HG02981 (cell line): ENCODE measurements at regions not wholly inside any gene's neighbourhood (a gene's known extent, or its start where the extent isn't known, plus 50 kb on each side); places are given as distances from the start of the nearest gene placed in this dataset.

Source experiments
- ATAC-seq: cut with Tn5 transposase; IDR thresholded peaks from one replicate; pipeline ENCODE4 v1.9.1; 2021; ENCODE audit warnings: mild to moderate bottlenecking, moderate library complexity; ENCODE audit not compliant: unreplicated experiment

GRCh38 chr2:9681427-9681817, 50.6 kb upstream of the YWHAQ start:
- ATAC-seq: no peak

DNA sequence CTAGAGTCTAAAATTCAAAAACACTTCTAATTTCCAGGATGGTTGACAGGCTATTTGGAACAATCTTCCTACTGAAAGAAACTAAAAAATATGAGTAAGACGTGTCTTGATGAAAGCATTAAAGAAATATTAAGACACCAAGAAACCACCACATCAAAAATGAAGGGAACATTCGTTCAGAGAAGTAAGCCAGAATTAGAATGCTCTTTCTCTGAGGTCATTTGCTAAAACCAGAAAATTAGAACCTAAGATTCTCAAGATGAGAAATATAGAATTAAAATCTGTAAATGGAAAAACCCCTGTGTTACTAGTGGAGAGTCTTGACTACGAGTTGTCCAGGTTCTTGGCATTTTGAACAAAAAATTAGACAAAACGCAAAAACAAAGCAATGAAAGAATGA, 54.8 kb upstream of the YWHAQ start:
- no peak for ATAC-seq

DNA sequence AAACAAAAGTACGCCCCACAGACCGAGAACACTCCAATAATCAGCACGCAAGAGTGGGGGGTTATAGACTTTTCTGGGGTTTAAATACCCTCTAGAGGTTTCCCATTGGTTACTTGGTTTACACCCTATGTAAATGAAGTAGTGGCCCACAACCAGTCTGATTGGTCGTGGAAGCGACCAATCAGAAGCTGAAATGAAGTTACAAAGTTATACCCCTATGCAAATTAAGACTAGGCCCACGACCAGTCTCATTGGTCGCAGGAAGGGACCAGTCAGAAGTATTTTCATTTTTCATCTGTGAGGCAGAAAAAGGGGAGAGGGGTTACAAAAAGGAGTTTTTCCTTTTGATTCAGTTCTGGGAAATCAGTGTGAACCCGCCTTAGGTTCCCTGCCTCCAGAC, 55.3 kb upstream of the YWHAQ start:
- ATAC-seq: no peak

DNA sequence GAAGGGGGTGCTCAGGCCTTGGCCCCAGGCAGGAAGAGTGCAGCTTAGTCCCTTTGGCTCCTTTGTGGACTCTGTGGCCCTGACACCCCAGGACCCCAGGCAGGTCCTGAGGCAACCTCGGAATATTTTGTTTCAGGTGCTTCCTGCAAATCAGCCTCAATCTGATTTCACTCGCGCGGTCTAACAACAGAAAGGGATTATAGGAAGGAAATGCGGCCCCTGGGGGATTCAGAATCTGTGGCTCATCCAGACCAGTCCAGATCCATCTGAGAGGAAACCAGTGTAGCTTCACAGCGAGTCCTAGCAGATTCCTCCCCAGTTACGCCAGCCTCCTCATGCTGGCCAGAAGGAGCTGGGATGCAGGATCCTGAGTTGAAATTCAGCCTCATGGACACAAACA, 59.5 kb upstream of the YWHAQ start:
- no peak for ATAC-seq

DNA sequence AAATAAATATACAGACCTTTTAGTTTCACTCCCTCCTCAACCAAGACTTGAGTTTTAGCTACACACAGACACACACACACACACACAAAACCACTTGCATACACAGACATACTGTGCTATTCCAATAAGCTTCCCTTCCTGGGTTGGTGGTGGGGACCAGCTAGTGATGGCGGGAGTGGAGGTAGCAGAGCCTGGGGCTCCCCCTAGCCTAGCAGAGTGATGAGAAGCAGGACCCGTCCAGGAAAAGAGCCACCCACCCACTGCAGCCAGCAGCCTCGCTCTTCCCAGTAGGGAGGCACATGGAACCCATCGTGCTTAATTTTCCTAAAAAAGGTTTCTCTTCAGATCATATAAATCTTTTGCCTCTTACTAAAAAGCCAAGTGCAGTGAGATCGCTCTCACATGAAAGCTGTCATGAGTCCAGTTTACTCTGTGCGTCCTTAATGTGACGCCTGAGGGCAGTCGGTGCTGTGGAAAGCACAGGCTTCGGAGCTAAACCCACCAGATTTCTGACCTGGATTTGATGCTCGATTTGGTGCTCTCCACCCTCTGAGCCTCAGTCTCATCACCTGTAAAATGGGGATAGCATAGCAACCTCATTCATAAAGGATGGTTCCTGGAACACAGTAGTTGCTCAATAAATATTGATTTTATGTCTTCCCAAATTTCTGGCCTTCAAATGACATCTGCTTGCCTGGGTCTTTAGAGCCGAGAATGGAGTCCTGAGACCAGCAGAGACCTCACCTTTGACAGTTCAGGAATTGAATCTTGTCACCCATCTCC, 60.1 kb upstream of the YWHAQ start:
- ATAC-seq: no peak

DNA sequence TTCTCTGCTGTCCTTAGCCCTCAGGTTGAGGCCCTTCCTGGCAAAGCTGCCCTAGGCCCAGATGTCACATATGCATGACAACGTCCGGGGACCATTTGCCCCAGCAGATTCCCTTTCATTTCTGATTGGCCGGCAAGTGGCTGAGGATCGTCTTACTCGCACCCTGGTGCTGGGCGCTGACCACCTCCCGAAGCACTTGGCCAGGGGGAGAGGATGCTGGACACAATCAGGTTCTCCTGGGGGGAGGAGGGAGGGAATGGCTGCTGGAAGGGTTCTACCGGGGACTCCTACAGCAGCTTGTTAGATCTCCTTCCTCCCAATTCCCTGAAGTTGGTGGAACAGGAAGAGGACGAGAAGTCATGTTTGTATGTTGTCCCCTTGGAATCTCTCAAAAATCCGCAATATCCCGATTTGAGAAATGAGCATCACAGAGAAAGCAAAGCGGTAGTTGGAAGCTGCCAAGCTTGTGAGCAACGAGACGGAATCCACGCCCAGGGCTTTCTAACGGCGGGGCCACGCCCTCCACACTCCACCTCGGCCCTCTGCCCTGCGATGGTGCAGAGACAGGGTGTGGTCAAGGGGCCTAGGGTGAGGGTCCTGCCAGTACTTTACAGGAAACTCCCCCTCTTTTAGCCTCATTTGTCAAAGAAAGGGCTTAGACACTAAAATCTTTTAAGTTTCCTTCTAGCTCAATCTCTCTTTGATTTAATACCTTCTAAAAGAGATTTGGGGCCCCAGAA, 61.8 kb upstream of the YWHAQ start:
- ATAC-seq: no peak

GRCh38 chr2:9693196-9693491, 62.3 kb upstream of the YWHAQ start:
- no peak for ATAC-seq

DNA sequence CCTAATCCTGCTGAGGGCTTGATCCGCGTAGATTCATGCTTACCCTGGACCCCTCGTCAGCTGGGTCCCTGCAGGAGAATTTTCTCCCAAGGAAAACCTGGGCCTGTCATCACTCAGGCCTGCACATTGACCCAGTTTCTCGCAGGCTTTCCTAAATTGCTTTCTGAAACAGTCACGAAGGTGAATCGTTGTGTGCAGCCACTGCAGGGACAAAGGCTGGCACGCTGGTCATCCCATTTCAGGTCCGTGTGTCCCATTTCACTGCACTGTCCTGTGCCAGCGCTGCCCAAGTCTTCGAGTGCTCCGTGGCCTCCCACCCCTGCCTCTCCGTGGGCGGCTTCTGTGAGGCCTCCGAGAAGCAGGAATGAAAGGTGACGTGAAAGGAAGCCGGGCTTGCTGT, 62.8 kb upstream of the YWHAQ start:
- ATAC-seq: no peak

GRCh38 chr2:9694661-9695234, 64.0 kb upstream of the YWHAQ start:
- ATAC-seq: no peak

DNA sequence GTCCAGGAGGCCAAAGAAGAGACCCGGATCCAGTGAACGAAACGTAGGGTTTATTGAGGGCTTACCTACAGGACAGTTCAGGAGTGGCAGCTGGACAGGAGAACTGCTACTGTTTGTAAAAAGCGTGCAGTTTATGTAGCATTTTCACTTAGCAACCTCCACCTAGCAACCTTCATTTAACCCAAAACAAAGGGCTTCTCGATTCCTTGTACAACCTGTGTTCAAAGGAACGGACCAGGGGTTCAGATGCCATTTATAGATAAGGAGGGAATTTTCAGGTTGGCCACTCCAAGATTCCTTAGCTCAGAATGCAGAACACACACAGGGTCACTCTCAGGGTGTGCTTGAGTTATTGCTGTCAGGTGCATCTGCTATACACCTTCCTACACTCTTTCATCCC, 65.1 kb upstream of the YWHAQ start:
- ATAC-seq: no peak

DNA sequence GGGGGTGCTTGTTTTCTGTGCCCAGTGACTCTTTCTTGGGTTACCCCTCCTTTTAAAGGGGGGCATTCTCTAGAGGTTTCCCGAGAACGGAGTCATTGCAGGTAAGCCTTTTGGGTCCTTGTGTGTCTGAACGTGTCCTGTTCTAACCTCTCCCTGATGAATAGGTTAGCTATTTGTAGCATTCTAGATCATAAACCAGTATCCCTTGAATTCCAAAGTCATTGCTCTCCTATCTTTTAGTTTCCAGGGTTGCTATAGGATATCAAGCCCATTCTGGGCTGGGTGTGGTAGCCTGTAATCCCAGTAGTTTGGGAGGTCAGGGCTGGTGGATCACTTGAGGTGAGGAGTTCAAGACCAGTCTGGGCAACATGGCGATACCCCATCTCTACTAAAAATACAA, 65.9 kb upstream of the YWHAQ start:
- no peak for ATAC-seq

DNA sequence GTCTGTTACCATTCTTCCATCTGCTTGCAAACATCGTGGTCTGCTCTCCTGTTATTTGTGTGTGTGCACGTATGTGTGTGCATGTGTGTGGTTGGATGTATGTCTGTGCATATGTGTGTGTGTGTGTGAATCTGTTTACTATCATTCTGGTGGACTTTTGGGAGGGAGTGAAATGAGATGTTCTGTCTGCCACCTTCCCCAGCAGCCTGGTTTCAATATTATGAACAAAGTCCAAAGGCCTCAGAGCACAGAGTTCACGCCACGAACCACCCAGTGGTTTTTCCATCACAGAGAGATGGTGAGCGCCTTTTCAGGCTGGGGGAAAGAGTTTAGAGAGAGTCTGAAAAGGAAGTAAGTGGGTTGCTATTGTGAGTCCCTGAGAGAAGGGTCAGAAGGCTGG, 67.1 kb upstream of the YWHAQ start:
- ATAC-seq: no peak

- no peak for ATAC-seq
These were observed 68.6 kb upstream of the YWHAQ start for GRCh38 chr2:9699139-9700108.

DNA sequence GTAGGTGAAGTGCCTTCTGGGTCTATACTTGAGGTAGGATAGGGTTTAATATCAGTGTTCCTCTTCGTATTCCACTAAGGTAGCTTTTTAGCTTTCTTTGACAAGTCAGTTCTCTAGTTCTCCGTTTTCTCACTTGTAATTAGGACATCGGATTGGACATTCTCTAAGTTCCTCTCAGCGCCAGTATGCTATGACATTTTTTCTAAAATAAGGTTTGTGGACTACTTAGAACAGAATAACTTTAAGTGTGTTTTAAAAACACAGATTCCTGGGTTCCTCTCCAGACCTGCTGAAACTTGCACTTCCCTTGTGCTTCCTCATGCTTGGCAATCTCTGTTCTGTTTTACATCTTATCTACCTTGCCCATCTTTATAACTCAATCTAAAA, 69.3 kb upstream of the YWHAQ start:
- ATAC-seq: no peak

DNA sequence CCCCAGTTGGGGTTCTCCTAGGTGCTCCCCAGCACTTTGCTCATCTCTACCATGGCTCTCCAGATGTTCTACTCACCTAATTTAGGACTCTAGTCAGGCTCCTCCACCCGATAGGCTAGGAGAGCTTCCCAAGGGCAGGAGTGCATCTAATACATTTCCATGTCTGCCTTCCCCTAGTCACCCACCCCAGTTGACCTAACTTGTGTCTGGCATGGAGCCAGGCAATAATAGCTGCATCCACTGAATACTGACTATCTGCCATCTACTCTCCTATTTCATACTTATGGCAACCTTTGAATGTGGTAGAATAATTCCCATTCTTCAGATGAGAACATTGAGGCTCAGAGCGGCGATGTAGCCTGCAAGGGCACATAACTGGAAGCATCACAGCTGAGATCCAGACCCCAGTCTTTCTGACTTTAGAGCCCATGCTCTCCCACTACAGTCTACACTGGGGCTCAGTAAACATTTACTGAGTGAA, 71.8 kb upstream of the YWHAQ start:
- ATAC-seq: no peak

DNA sequence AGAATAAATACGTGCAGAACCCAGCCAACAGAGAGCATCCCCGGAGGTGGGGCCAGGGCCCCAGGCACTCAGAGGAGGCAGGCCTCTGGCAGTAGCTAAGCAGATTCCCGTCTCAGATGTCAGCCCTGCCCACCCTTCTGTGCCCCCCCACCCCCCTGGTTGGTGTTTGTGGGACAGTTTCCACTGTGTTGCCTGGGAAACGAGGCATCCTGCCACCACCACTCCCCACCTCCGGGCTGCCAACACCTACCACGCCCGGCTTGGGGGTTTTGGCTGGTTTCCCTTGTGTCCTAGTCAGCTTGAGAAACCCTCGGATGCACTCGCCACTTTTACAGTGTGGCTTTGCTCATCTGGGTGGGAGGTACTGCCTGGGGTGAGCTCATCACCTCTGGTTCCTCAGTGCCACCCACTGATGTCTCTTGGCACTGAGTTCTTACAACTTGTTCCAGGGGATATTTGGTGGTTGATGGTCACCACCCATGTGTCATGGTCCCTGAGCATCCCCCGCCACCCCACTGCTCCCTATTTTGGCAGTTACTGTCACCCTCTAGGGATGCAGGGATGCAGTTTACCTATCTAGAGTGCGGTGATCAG, 72.4 kb upstream of the YWHAQ start:
- ATAC-seq: no peak

DNA sequence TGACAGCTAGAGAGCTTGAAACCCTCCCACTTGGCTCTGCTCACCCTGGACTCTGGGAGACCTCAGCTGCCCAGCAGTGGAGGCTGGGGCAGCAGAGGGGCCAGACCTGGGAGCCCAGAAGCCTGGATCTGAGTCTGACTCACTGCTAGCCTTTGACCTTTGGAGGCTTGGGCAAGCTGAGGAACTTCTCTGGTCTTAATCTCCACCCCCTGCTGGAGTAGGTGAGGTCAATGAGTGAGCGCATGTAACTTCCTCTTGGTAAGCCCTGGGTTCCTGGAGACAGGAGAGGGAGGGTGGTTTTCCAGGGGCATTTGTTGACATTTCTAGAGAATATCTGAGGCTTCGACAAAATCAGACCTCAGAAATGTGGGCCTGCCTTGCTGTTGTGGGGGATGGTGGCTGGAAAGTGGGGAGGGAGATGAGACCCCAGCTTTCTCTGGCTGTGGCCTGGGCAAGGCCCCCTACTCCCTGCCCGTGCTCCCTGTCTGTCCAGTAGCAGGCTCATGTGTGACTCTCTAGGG, 73.0 kb upstream of the YWHAQ start:
- no peak for ATAC-seq

GRCh38 chr2:9704600-9704999, 73.8 kb upstream of the YWHAQ start:
- no peak for ATAC-seq

- ATAC-seq: no peak
These were observed 74.4 kb upstream of the YWHAQ start for GRCh38 chr2:9705196-9705595.

- ATAC-seq: no peak
These were observed 76.2 kb upstream of the YWHAQ start for GRCh38 chr2:9707008-9707407.
